ENCODE measurements at regions not wholly inside any gene's neighbourhood (a gene's known extent, or its start where the extent isn't known, plus 50 kb on each side); places are given as distances from the start of the nearest gene placed in this dataset.
A peak's percentile ranks its signal among the peaks of the same experiment; 100 is the strongest.

DNA sequence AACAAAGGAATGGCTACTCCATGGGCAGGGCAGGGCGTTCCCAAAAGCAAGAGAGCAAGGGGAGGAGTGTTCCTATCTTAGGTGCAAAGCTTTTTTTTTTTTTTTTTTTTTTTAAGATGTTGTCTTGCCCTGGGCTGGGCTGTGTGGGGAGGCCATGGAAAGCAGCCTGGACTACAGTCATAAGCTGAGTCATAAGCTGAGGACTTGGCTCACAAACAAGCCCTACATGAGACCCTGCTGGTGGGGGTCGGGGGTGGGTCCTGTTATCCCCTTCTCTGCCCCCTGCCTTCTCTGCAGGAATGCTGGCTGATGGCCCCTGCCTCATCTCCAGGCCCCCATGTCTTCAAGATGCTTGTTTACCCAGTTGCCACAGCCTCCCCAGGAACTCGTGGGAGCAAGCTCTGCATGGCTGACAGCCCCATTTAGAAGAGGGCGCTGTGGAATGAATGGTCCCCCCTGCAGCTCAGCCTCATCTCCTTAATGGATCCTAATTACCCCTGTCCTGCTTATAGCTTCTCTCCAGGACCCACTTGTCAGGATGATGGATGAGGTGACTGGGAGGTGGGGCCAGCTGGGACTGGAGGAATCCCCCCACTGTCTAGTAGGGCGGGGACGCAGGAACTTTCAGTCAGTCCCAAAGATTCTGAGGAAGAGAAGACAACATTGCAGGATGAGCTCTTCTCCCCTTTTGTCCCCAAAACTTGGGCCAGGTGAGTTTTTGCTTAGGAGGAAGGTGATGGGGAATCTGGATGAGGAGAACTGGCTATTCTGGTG, 340.8 kb upstream of the PODXL start:
- FAIRE-seq (no peak), DNase-seq (ENCODE audit: low read depth) (peak; percentile 93)
- H3K4me3 Mint-ChIP-seq (ENCODE audit: unreplicated experiment), result no peak overlapping the region
- Histone ChIP-seq H3K9me3 (ENCODE audit: insufficient read depth, low read depth, low read length) (no peaks in the 10 kb centered on the region), H3K4me2 (ENCODE audit: low read length) (peak overlapping the region; percentile 73), H3K79me2 (ENCODE audit: insufficient read depth, low read length) (no peaks in the 10 kb centered on the region), H3K4me3 (ENCODE audit: insufficient read depth, low read depth, low read length) (no peak overlapping the region), H3K9ac (ENCODE audit: low read length) (peak overlapping the region; percentile 79), H3K27me3 (ENCODE audit: insufficient read depth, low read length) (no peaks in the 10 kb centered on the region), H2AFZ (ENCODE audit: low read depth, low read length) (peak overlapping the region; percentile 3), H3K36me3 (ENCODE audit: insufficient read depth, low read length) (no peaks in the 10 kb centered on the region), H3K27ac (ENCODE audit: low read depth, low read length) (peak overlapping the region; percentile 96), H4K20me1 (ENCODE audit: insufficient read depth, low read length) (no peaks in the 10 kb centered on the region), H3K4me1 (ENCODE audit: insufficient read depth, low read length) (peaks cover 47% of the 10 kb centered on the region)
- peak overlapping the region; percentile 7 for H3K27ac Mint-ChIP-seq (ENCODE audit: unreplicated experiment)
- peaks cover 5% of the 10 kb centered on the region for H3K36me3 Mint-ChIP-seq (ENCODE audit: low read depth, unreplicated experiment)
- peaks cover 12% of the 10 kb centered on the region for H3K27me3 Mint-ChIP-seq (ENCODE audit: low read depth, unreplicated experiment)
- peaks cover 23% of the 10 kb centered on the region for H3K4me1 Mint-ChIP-seq (ENCODE audit: low read depth, unreplicated experiment)
- H3K9me3 Mint-ChIP-seq (ENCODE audit: unreplicated experiment), result peaks cover 2% of the 10 kb centered on the region
- TF ChIP-seq, protein P1, sequence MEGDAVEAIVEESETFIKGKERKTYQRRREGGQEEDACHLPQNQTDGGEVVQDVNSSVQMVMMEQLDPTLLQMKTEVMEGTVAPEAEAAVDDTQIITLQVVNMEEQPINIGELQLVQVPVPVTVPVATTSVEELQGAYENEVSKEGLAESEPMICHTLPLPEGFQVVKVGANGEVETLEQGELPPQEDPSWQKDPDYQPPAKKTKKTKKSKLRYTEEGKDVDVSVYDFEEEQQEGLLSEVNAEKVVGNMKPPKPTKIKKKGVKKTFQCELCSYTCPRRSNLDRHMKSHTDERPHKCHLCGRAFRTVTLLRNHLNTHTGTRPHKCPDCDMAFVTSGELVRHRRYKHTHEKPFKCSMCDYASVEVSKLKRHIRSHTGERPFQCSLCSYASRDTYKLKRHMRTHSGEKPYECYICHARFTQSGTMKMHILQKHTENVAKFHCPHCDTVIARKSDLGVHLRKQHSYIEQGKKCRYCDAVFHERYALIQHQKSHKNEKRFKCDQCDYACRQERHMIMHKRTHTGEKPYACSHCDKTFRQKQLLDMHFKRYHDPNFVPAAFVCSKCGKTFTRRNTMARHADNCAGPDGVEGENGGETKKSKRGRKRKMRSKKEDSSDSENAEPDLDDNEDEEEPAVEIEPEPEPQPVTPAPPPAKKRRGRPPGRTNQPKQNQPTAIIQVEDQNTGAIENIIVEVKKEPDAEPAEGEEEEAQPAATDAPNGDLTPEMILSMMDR (IDR thresholded peaks at IDR 0.05; ENCODE audit: insufficient read depth, low read depth, low read length), result peak; percentile 5
- TF ChIP-seq EZH2 (IDR thresholded peaks at IDR 0.05; ENCODE audit: insufficient read depth, low read length), result no peak

DNA sequence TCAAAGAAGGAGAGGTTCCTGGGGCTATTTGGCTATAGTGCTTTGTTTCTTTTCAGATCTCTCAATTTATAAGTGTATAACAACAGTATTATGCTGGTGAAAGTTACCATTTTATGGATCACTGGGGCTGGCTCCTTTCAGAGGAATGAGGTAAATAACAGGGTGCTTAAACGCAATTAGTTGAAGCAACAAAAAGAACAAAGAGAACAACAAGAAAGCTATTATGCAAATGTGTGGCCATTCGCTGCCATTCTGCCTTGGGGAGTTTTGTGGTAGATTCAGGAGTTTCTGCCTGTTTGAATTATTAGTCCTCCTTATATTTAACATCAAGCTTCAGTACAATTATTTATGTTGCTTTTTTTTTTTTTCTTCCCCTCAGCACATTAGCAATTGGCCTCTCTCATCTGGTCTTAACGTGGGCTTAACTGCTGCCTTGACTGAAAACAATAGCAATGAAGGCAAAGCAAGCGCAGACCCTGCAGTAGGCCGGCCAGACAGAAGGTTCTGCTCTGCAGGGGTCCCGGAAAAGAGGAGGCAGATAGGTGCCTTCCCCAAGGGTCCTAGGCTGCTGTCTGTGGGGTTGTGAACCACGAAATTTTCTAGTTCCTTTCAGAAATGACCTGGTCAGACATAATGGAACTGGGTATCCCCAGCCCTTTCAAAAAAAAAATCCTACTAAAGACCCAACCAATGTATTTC, 339.9 kb upstream of the PODXL start:
- no peaks in the 10 kb centered on the region for H3K27me3 ChIP-seq (ENCODE audit: insufficient read depth, low read length)
- H3K36me3 Mint-ChIP-seq (ENCODE audit: low read depth, unreplicated experiment), result peaks cover 2% of the 10 kb centered on the region
- no peak overlapping the region for H2AFZ ChIP-seq (ENCODE audit: low read depth, low read length)
- H3K9me3 Mint-ChIP-seq (ENCODE audit: unreplicated experiment), result peaks cover 2% of the 10 kb centered on the region
- FAIRE-seq, result no peak
- H3K27ac ChIP-seq (ENCODE audit: low read depth, low read length), result peak overlapping the region; percentile 96
- peak overlapping the region; percentile 79 for H3K9ac ChIP-seq (ENCODE audit: low read length)
- no peaks in the 10 kb centered on the region for H3K79me2 ChIP-seq (ENCODE audit: insufficient read depth, low read length)
- H3K4me1 Mint-ChIP-seq (ENCODE audit: low read depth, unreplicated experiment), result peaks cover 23% of the 10 kb centered on the region
- no peak overlapping the region for H3K4me3 Mint-ChIP-seq (ENCODE audit: unreplicated experiment)
- H3K27ac Mint-ChIP-seq (ENCODE audit: unreplicated experiment), result peak overlapping the region; percentile 78
- H3K27me3 Mint-ChIP-seq (ENCODE audit: low read depth, unreplicated experiment), result peaks cover 14% of the 10 kb centered on the region
- no peaks in the 10 kb centered on the region for H3K36me3 ChIP-seq (ENCODE audit: insufficient read depth, low read length)
- H3K4me2 ChIP-seq (ENCODE audit: low read length), result peak overlapping the region; percentile 73
- DNase-seq (ENCODE audit: low read depth), result no peak
- peak overlapping the region; percentile 5 for H3K4me3 ChIP-seq (ENCODE audit: insufficient read depth, low read depth, low read length)
- H4K20me1 ChIP-seq (ENCODE audit: insufficient read depth, low read length), result no peaks in the 10 kb centered on the region
- TF ChIP-seq EZH2 (IDR thresholded peaks at IDR 0.05; ENCODE audit: insufficient read depth, low read length), result no peak
- TF ChIP-seq, protein P1 (IDR thresholded peaks at IDR 0.05; ENCODE audit: insufficient read depth, low read depth, low read length), result no peak
- no peaks in the 10 kb centered on the region for H3K9me3 ChIP-seq (ENCODE audit: insufficient read depth, low read depth, low read length)
- peaks cover 47% of the 10 kb centered on the region for H3K4me1 ChIP-seq (ENCODE audit: insufficient read depth, low read length)

All from astrocyte (in vitro differentiated cells and primary cell).